Activated CD8-positive, alpha-beta memory T cell treated with anti-CD3 and anti-CD28 coated beads, Interleukin-2, amount 50 U/mL, for 24 hours (primary cell): ENCODE measurements at regions not wholly inside any gene's neighbourhood (a gene's known extent, or its start where the extent isn't known, plus 50 kb on each side); places are given as distances from the start of the nearest gene placed in this dataset.
"Not testable (repeated sequence)": the region's sequence is repeated elsewhere in the genome, so short reads cannot be mapped to it uniquely, and the experiment has no call there.

Source experiments
- DNase-seq: peaks from one replicate; pipeline ENCODE4 v3.0.0-alpha.2; 2020; ENCODE audit errors: extremely low read depth

GRCh38 chr2:242004223-242004901 is 134.8 kb downstream of the RTP5 start:
- no peak for DNase-seq

- no peak for DNase-seq
Measured at GRCh38 chr2:242004902-242005230, 135.3 kb downstream of the RTP5 start.

- not testable (repeated sequence) for DNase-seq
Measured at GRCh38 chr2:242006091-242006634, 136.6 kb downstream of the RTP5 start.

- not testable (repeated sequence) for DNase-seq
Measured at GRCh38 chr2:242008908-242009307, 139.4 kb downstream of the RTP5 start.

- DNase-seq: not testable (repeated sequence)
Measured at GRCh38 chr2:242009846-242010245, 140.3 kb downstream of the RTP5 start.

GRCh38 chr2:242010252-242011166 is 141.0 kb downstream of the RTP5 start:
- DNase-seq: not testable (repeated sequence)

GRCh38 chr2:242011167-242011513 is 141.6 kb downstream of the RTP5 start:
- DNase-seq: no peak

GRCh38 chr2:242011516-242011915 is 142.0 kb downstream of the RTP5 start:
- DNase-seq: no peak

GRCh38 chr2:242011991-242012764 is 142.6 kb downstream of the RTP5 start:
- DNase-seq: no peak

- DNase-seq: no peak
Measured at GRCh38 chr2:242012956-242013764, 143.6 kb downstream of the RTP5 start.

GRCh38 chr2:242013771-242014170 is 144.2 kb downstream of the RTP5 start:
- DNase-seq: no peak

- DNase-seq: no peak
Measured at GRCh38 chr2:242015108-242016065, 145.9 kb downstream of the RTP5 start.

- no peak for DNase-seq
Measured at GRCh38 chr2:242017086-242017485, 147.6 kb downstream of the RTP5 start.

GRCh38 chr2:242018416-242018815 is 148.9 kb downstream of the RTP5 start:
- DNase-seq: not testable (repeated sequence)

- no peak for DNase-seq
Measured at GRCh38 chr2:242019344-242019743, 149.8 kb downstream of the RTP5 start.

- DNase-seq: no peak
Measured at GRCh38 chr2:242020196-242021004, 150.9 kb downstream of the RTP5 start.

- no peak for DNase-seq
Measured at GRCh38 chr2:242022550-242023290, 153.2 kb downstream of the RTP5 start.

GRCh38 chr2:242024751-242025355 is 155.3 kb downstream of the RTP5 start:
- no peak for DNase-seq
